Testis (tissue), 2 donors: ENCODE measurements at regions not wholly inside any gene's neighbourhood (a gene's known extent, or its start where the extent isn't known, plus 50 kb on each side); places are given as distances from the start of the nearest gene placed in this dataset.

Experiments used
- CTCF ChIP-seq, 3 experiments: fragments of 450-650 bp in 2 of 3; fragments of 200-600 bp in 1 of 3; sonication (generic) in 1 of 3; IDR thresholded peaks; one replicate each; pipeline ENCODE4 v1.5.1; 2016 to 2019; ENCODE audit warnings: antibody characterized with exemption in 3 of 3, mild to moderate bottlenecking in 2 of 3, moderate library complexity in 1 of 3
- POLR2A ChIP-seq: fragments of 450-650 bp; IDR thresholded peaks from one replicate; pipeline ENCODE4 v1.6.1; 2017; ENCODE audit warnings: antibody characterized with exemption, mild to moderate bottlenecking, moderate library complexity

GRCh38 chr11:97832451-97832850, 1188.3 kb upstream of the CNTN5 start:
- TF ChIP-seq POLR2A = no peak
- TF ChIP-seq CTCF (IDR thresholded peaks at IDR 0.05) = no peak
